ENCODE measurements at regions not wholly inside any gene's neighbourhood (a gene's known extent, or its start where the extent isn't known, plus 50 kb on each side); places are given as distances from the start of the nearest gene placed in this dataset.
"Not testable (repeated sequence)": the region's sequence is repeated elsewhere in the genome, so short reads cannot be mapped to it uniquely, and the experiment has no call there.

- DNase-seq (ENCODE audit: low read depth in 2 of 2): peak; percentile 23 to 31
Measured at GRCh38 chr20:43404878-43405277, 52.8 kb upstream of the SRSF6 start.

DNA sequence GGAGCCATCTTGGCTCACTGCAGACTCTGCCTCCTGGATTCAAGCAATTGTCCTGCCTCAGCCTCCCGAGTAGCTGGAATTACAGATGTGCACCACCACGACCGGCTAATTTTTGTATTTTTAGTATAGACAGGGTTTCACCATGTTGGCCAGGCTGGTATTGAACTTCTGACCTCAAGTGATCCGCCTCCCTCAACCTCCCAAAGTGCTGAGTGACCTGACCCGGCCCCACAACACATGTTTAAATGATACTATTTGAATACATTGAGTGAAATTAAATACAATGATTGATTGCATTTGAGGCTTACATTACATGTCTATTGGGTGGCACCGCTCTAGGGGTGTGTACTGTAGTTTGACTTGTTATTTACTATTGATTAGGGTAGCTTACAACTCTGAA, 56.8 kb upstream of the SRSF6 start:
- not testable (repeated sequence) for DNase-seq (ENCODE audit: low read depth in 2 of 2)

GRCh38 chr20:43398676-43399324, 58.9 kb upstream of the SRSF6 start:
- no peak for DNase-seq (ENCODE audit: low read depth in 2 of 2)

GRCh38 chr20:43397147-43397546, 60.5 kb upstream of the SRSF6 start:
- DNase-seq (ENCODE audit: low read depth in 2 of 2): no peak

DNA sequence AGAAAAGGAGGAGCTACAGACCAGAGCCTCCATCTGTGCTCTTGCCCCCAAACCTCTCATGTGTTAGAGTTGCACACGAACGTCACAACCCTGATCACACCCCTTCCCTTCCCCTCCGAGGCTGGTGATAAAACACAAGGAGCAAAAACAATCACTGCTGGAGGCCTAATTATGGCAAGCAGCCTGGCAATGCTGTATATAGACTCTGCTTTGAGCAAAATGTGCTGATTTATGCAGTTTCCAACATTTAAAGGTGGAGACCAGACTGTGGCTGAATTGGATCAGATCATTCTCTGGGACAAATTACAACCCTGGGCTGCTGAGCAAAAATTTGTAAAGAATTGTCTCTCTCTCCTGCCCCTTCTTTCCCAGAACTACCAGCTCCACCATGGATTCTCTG, 64.6 kb upstream of the SRSF6 start:
- DNase-seq (ENCODE audit: low read depth in 2 of 2): no peak

GRCh38 chr20:43392561-43392960, 65.1 kb upstream of the SRSF6 start:
- no peak for DNase-seq (ENCODE audit: low read depth in 2 of 2)

- peak in 1 of 2 donors; percentile 12 for DNase-seq (ENCODE audit: low read depth in 2 of 2)
Measured at GRCh38 chr20:43389839-43390626, 67.7 kb upstream of the SRSF6 start.

DNA sequence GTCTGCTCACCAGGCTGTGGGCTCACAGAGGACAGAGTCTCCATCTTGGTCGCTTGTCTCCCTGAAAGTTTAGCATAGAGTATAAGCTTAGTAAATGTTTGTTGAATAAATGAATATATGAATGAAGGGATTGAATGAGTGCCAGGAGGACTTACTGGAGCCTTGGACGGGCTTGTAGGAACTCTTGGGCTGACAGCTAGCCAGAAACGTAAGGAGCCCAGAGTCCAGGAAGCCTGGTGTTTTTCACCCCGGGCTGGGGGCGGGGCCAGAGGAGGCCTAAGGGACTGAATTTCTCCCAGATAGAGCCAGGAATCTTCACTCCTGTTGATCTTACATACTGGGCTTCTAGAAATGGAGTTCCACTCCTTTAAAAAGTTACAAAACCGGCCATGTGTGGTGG, 68.5 kb upstream of the SRSF6 start:
- no peak for DNase-seq (ENCODE audit: low read depth in 2 of 2)

GRCh38 chr20:43388268-43389002, 69.3 kb upstream of the SRSF6 start:
- no peak for DNase-seq (ENCODE audit: low read depth in 2 of 2)

DNA sequence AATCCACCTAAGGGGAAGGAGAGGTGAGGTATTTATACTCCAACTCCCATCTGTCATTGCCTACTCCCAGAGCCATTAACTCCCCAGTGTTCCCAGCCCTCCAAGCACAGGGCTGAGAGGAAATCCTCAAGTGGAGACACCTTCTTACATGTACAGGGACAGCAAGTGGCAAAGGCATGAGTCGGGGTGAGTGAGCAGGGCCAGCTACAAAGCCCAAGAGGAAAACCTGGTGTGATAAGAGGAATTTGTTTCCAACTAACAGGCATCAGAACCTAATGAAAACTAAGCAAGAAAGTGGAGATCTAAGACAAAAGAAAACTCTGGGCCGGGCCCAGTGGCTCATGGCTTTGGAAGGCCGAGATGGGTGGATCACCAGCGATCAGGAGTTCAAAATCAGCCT, 70.0 kb upstream of the SRSF6 start:
- DNase-seq (ENCODE audit: low read depth in 2 of 2): no peak

DNA sequence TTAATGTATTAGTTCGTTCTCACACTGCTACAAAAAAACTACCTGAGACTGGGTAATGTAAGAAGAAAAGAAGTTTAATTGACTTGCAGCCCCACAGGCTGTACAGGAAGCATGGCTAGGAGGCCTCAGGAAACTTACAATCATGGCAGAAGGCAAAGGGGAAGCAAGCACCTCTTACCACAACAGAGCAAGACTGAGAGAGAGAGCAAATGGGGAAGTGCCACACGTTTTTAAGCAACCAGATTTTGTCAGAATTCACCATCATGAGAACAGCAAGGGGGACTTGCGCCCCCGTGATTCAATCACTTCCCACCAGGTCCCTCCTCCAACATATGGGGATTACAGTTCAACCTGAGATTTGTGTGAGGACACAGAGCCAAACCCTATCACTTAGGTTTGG, 70.8 kb upstream of the SRSF6 start:
- no peak for DNase-seq (ENCODE audit: low read depth in 2 of 2)

- DNase-seq (ENCODE audit: low read depth in 2 of 2): no peak
Measured at GRCh38 chr20:43385914-43386313, 71.8 kb upstream of the SRSF6 start.

DNA sequence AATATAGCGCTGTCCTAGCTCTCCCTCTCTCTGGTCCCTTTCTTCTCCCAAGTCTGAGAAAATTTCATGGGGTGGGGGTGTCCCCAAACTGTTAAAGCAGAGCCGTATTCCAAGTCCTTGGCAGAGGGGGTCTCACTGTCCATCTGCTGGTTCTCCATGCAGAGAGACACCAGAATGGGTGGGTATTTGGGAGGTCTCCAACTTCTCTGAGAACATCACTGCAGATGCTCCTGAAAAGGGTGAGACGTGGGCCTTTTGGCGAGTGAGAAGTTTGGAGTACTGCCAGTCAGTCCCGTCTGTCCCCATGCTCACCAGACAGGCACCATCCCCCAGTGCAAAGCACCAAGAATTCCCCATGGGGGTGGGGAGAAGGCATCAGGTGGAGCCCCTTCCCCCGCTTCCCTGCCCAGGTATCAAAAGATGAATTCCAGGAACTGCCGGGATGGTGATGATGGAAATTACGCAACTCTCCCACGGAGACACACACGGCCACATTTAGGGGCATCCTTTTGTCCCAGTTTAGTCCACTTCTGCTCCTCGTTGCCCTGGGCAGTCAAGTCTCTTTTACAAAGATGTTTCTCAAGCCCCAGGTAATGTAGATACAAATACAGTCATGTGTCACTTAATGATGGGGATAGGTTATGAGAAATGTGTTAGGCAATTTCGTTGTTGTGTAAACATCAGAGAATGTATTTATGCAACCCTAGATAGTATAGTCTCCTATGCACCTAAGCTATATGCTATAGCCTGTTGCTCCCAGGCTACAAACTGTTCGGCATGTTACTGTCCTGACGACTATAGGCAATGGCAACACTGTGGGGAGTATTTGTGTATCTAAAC, 73.4 kb upstream of the SRSF6 start:
- DNase-seq (ENCODE audit: low read depth in 2 of 2): no peak

GRCh38 chr20:43383026-43383795, 74.5 kb upstream of the SRSF6 start:
- no peak for DNase-seq (ENCODE audit: low read depth in 2 of 2)

- not testable (repeated sequence) for DNase-seq (ENCODE audit: low read depth in 2 of 2)
Measured at GRCh38 chr20:43382135-43382534, 75.6 kb upstream of the SRSF6 start.

DNA sequence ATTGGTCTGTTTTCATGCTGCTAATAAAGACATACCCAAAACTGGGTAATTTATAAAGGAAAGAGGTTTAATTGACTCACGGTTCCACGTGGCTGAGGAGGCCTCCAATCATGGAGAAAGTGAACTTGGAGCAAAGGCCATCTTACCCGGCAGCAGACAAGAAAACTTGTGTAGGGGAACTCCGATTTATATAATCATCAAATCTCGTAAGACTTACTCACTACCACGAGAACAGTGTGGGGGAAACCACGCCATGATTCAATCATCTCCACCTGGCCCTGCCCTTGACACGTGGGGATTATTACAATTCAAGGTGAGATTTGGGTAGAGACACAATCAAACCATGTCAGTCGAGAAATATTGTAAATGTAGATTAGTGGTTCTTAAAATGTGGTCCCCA, 76.2 kb upstream of the SRSF6 start:
- peak in 1 of 2 donors; percentile 3 for DNase-seq (ENCODE audit: low read depth in 2 of 2)

DNA sequence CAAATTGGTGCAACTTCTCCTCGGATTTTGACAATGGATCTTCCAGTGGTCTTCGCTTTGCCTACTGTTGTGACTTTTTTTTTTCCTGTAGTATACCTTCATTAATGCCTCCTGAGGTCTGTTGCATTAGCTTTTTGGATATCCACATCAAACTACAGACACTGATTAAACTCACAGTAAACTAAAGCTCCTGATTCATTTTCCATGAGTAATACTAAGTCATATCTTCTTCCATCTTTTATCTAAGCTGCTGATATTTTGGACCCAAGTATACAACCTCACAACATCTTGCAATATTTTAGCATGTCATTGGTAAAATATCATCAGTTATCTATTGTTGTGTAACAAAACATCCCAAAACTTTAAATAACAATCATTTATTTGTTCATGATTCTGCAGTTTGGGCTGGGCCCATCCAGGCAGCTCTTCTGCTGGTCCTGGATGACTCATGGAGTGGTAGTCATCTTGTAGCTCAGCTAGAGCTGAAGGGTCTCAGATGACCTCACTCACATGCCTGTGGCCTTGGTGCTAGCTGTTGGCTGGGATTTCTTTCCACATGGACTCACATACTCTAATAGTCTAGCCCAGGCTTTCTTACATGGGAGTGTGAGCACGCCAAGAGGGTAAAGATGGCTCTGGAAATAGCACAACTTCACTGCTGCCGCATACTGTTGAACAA, 78.3 kb upstream of the SRSF6 start:
- no peak for DNase-seq (ENCODE audit: low read depth in 2 of 2)

DNA sequence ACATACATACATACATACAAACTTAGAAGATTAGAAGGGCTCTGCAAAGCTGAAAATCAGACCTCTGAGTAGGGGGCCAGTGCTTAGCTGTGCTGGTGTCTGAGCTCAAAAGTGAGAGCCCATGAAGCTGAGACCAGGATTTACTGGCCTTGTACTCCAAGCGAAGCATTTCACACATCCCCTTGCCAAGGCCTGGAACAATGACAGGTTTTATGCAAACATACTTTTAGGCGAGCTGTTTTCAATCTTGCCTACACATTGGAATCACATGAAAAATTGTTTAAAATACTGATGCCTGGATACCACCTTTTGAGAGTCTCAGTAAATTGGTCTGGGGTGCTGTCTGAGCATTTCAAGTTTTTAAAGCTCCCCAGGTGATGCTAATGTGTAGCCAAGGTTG, 80.9 kb upstream of the SRSF6 start:
- DNase-seq (ENCODE audit: low read depth in 2 of 2): no peak

DNA sequence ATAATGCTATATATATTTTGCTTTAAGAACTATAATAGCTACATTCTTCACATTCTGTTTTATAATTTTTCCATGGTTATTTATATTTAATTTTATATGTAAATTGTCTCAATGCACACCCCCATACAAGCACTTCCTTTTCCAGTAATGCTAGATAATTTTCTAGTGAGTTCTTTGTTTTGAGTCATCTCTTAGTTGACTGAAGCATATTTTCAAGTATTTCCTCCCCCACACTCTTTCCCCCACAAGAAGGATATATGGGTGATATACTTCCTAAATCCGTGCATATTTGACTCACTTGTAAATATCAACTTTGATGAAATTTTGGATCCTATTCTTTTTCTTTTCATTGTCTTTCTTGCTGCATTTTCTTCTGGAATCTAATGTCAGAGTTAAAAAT, 82.1 kb upstream of the SRSF6 start:
- no peak for DNase-seq (ENCODE audit: low read depth in 2 of 2)

GRCh38 chr20:43372051-43372450, 85.6 kb upstream of the SRSF6 start:
- DNase-seq (ENCODE audit: low read depth in 2 of 2): no peak

GRCh38 chr20:43365691-43366090, 92.0 kb upstream of the SRSF6 start:
- DNase-seq (ENCODE audit: low read depth in 2 of 2): no peak
